Liver (tissue), 8 donors: ENCODE measurements at regions not wholly inside any gene's neighbourhood (a gene's known extent, or its start where the extent isn't known, plus 50 kb on each side); places are given as distances from the start of the nearest gene placed in this dataset.

Experiments
- DNase-seq: peaks from one replicate; pipeline ENCODE4 v3.0.0-alpha.2; 2017; ENCODE audit warnings: low spot score
- H3K27ac ChIP-seq, 2 donors: one replicate each; pipeline ENCODE4 v1.7.0; 2013; ENCODE audit warnings: inconsistent platforms in 2 of 2, low read length in 2 of 2, control low read depth in 1 of 2, low read depth in 1 of 2, mild to moderate bottlenecking in 1 of 2
- H3K27me3 ChIP-seq, 4 donors: one replicate each; pipeline versions ENCODE4 v1.6.1 to v1.7.0; 2013; ENCODE audit warnings: low read length in 3 of 4, inconsistent platforms in 1 of 4, mild to moderate bottlenecking in 1 of 4, moderate library complexity in 1 of 4; ENCODE audit not compliant: control insufficient read depth in 4 of 4, insufficient read depth in 4 of 4
- H3K36me3 ChIP-seq, 4 donors: one replicate each; pipeline versions ENCODE4 v1.6.1 to v1.7.0; 2013; ENCODE audit warnings: low read length in 3 of 4, mild to moderate bottlenecking in 3 of 4, low read depth in 1 of 4, moderate library complexity in 1 of 4; ENCODE audit not compliant: control insufficient read depth in 4 of 4, insufficient read depth in 3 of 4
- H3K4me1 ChIP-seq, 4 donors: one replicate each; pipeline versions ENCODE4 v1.6.1 to v1.7.0; 2013; ENCODE audit warnings: low read length in 3 of 4, mild to moderate bottlenecking in 3 of 4, moderate library complexity in 1 of 4; ENCODE audit not compliant: control insufficient read depth in 4 of 4, insufficient read depth in 4 of 4
- H3K4me3 ChIP-seq, 3 donors: one replicate each; pipeline versions ENCODE4 v1.6.1 to v1.7.0; 2013; ENCODE audit warnings: low read length in 3 of 3, control low read depth in 1 of 3, low read depth in 1 of 3, mild to moderate bottlenecking in 1 of 3
- H3K9ac ChIP-seq, 2 donors: one replicate each; pipeline ENCODE4 v1.7.0; 2013; ENCODE audit warnings: low read length in 2 of 2, mild to moderate bottlenecking in 2 of 2, moderate library complexity in 2 of 2, control low read depth in 1 of 2, low read depth in 1 of 2
- H3K9me3 ChIP-seq, 4 donors: one replicate each; pipeline versions ENCODE4 v1.6.1 to v1.7.0; 2013; ENCODE audit warnings: low read length in 3 of 4; ENCODE audit not compliant: control insufficient read depth in 4 of 4
- EGR1 ChIP-seq, 2 donors: IDR thresholded peaks; 2 replicates each; pipeline ENCODE4 v1.6.1; 2016 to 2018; ENCODE audit warnings: antibody characterized with exemption in 2 of 2, low read depth in 2 of 2
- FOXA1 ChIP-seq: IDR thresholded peaks from 2 replicates; pipeline ENCODE4 v1.6.1; 2016; ENCODE audit warnings: antibody characterized with exemption
- GABPA ChIP-seq, 2 donors: IDR thresholded peaks in 1 of 2; conservative IDR thresholded peaks in 1 of 2; 2 replicates each; pipeline ENCODE4 v1.6.1; 2016; ENCODE audit warnings: antibody characterized with exemption in 2 of 2, mild to moderate bottlenecking in 1 of 2, moderate library complexity in 1 of 2
- HNF4A ChIP-seq, 2 donors: conservative IDR thresholded peaks; 2 replicates each; pipeline ENCODE4 v1.6.1; 2016; ENCODE audit warnings: antibody characterized with exemption in 2 of 2, mild to moderate bottlenecking in 2 of 2
- HNF4G ChIP-seq: IDR thresholded peaks from 2 replicates; pipeline ENCODE4 v1.6.1; 2016; ENCODE audit warnings: antibody characterized with exemption
- JUND ChIP-seq, 2 donors: IDR thresholded peaks; 2 replicates each; pipeline ENCODE4 v1.6.1; 2016; ENCODE audit warnings: antibody characterized with exemption in 2 of 2
- MAX ChIP-seq: IDR thresholded peaks from 2 replicates; pipeline ENCODE4 v1.6.1; 2016; ENCODE audit warnings: antibody characterized with exemption
- NR2F2 ChIP-seq: IDR thresholded peaks from 2 replicates; pipeline ENCODE4 v1.6.1; 2016; ENCODE audit warnings: antibody characterized with exemption
- RAD21 ChIP-seq, 2 donors: IDR thresholded peaks; 2 replicates each; pipeline ENCODE4 v1.6.1; 2016; ENCODE audit warnings: antibody characterized with exemption in 2 of 2, mild to moderate bottlenecking in 2 of 2
- REST ChIP-seq: IDR thresholded peaks from 2 replicates; pipeline ENCODE4 v1.6.1; 2016; ENCODE audit warnings: antibody characterized with exemption, mild to moderate bottlenecking
- RXRA ChIP-seq, 2 donors: IDR thresholded peaks; 2 replicates each; pipeline ENCODE4 v1.6.1; 2017 to 2018; ENCODE audit warnings: antibody characterized with exemption in 2 of 2, mild to moderate bottlenecking in 1 of 2
- SP1 ChIP-seq: IDR thresholded peaks from 2 replicates; pipeline ENCODE4 v1.6.1; 2018; ENCODE audit warnings: antibody characterized with exemption, mild to moderate bottlenecking
- TAF1 ChIP-seq: conservative IDR thresholded peaks from 2 replicates; pipeline ENCODE4 v1.6.1; 2016; ENCODE audit warnings: antibody characterized with exemption, mild to moderate bottlenecking
- WGBS: extraction: QIAGEN DNeasy Blood & Tissue Kit; methylation state at CpG from one replicate; pipeline ENCODE4 v1.1.7; 2013; 5-methylcytosine and 5-hydroxymethylcytosine counted together
- TF ChIP-seq, protein P1 (sequence below): fragments of 150-350 bp; IDR thresholded peaks from 2 replicates; pipeline ENCODE4 v1.5.1; 2017; ENCODE audit warnings: improper control_type of control experiment, low read depth, low read length; ENCODE audit not compliant: missing input control
- TF ChIP-seq, protein P2 (sequence below): IDR thresholded peaks from 2 replicates; pipeline ENCODE4 v1.6.1; 2016; ENCODE audit warnings: antibody characterized with exemption
- donor health status: healthy.
- donor health status: healthy.
- donor health status: healthy.
- donor health status: healthy.
- donor health status: healthy.

GRCh38 chr3:25349828-25350724 is 78.0 kb upstream of the RARB start:
- no peaks in the 10 kb centered on the region for H3K9me3 ChIP-seq
- no peak overlapping the region for H3K9ac ChIP-seq
- no peaks in the 10 kb centered on the region for H3K36me3 ChIP-seq
- peaks cover 0 to 2% (median 0%) of the 10 kb centered on the region in 4 donors for H3K4me1 ChIP-seq
- no peak overlapping the region for H3K4me3 ChIP-seq
- TF ChIP-seq REST (no peak), NR2F2 (no peak), TAF1 (no peak), MAX (no peak), JUND (IDR thresholded peaks at IDR 0.05) (no peak), SP1 (no peak), RAD21 (IDR thresholded peaks at IDR 0.05) (no peak), RXRA (IDR thresholded peaks at IDR 0.05) (no peak), FOXA1 (no peak), EGR1 (IDR thresholded peaks at IDR 0.05; ENCODE audit: low read depth in 2 of 2) (no peak)
- TF ChIP-seq, protein P1, sequence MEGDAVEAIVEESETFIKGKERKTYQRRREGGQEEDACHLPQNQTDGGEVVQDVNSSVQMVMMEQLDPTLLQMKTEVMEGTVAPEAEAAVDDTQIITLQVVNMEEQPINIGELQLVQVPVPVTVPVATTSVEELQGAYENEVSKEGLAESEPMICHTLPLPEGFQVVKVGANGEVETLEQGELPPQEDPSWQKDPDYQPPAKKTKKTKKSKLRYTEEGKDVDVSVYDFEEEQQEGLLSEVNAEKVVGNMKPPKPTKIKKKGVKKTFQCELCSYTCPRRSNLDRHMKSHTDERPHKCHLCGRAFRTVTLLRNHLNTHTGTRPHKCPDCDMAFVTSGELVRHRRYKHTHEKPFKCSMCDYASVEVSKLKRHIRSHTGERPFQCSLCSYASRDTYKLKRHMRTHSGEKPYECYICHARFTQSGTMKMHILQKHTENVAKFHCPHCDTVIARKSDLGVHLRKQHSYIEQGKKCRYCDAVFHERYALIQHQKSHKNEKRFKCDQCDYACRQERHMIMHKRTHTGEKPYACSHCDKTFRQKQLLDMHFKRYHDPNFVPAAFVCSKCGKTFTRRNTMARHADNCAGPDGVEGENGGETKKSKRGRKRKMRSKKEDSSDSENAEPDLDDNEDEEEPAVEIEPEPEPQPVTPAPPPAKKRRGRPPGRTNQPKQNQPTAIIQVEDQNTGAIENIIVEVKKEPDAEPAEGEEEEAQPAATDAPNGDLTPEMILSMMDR: no peak
- TF ChIP-seq, protein P2, sequence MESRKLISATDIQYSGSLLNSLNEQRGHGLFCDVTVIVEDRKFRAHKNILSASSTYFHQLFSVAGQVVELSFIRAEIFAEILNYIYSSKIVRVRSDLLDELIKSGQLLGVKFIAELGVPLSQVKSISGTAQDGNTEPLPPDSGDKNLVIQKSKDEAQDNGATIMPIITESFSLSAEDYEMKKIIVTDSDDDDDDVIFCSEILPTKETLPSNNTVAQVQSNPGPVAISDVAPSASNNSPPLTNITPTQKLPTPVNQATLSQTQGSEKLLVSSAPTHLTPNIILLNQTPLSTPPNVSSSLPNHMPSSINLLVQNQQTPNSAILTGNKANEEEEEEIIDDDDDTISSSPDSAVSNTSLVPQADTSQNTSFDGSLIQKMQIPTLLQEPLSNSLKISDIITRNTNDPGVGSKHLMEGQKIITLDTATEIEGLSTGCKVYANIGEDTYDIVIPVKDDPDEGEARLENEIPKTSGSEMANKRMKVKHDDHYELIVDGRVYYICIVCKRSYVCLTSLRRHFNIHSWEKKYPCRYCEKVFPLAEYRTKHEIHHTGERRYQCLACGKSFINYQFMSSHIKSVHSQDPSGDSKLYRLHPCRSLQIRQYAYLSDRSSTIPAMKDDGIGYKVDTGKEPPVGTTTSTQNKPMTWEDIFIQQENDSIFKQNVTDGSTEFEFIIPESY: no peak
- 84% methylated on average over 6 of the region's 6 CpGs for WGBS
- no peaks in the 10 kb centered on the region for H3K27me3 ChIP-seq
- H3K27ac ChIP-seq: no peak overlapping the region
- no peak for DNase-seq

- Histone ChIP-seq H3K9ac (no peak overlapping the region), H3K36me3 (no peaks in the 10 kb centered on the region), H3K27me3 (no peaks in the 10 kb centered on the region), H3K9me3 (no peaks in the 10 kb centered on the region), H3K4me1 (peaks cover 0 to 2% (median 0%) of the 10 kb centered on the region in 4 donors), H3K4me3 (no peak overlapping the region), H3K27ac (no peak overlapping the region)
- WGBS: 85% methylated on average over 5 of the region's 5 CpGs
- TF ChIP-seq HNF4G (no peak), MAX (no peak), GABPA (IDR thresholded peaks at IDR 0.05 in 1 of 2, conservative IDR thresholded peaks at IDR 0.05 in 1 of 2) (no peak), HNF4A (conservative IDR thresholded peaks at IDR 0.05) (no peak), RAD21 (IDR thresholded peaks at IDR 0.05) (no peak), EGR1 (IDR thresholded peaks at IDR 0.05; ENCODE audit: low read depth in 2 of 2) (no peak), JUND (IDR thresholded peaks at IDR 0.05) (no peak), SP1 (no peak)
- DNase-seq: no peak
Observed at GRCh38 chr3:25350725-25351114, 77.3 kb upstream of the RARB start.
